K562 (cell line): ENCODE measurements at regions not wholly inside any gene's neighbourhood (a gene's known extent, or its start where the extent isn't known, plus 50 kb on each side); places are given as distances from the start of the nearest gene placed in this dataset.

Source experiments
- ARHGAP35 ChIP-seq: fragments of 450-650 bp; IDR thresholded peaks from 2 replicates; pipeline ENCODE4 v1.6.1; 2018; ENCODE audit not compliant: partially characterized antibody
- CAMTA2 ChIP-seq: fragments of 250-450 bp; sonication (Bioruptor Pico); conservative IDR thresholded peaks from 2 replicates; pipeline ENCODE4 v1.5.1; 2022
- CBFA2T2 ChIP-seq: fragments of 450-650 bp; conservative IDR thresholded peaks from 2 replicates; pipeline ENCODE4 v1.6.1; 2017; ENCODE audit warnings: mild to moderate bottlenecking
- CREM ChIP-seq: IDR thresholded peaks from 2 replicates; pipeline ENCODE4 v1.6.1; 2014; ENCODE audit warnings: antibody characterized with exemption, low read depth
- ETV6 ChIP-seq, 3 experiments: fragments of 150-350 bp in 1 of 3; sonication (generic) in 1 of 3; formaldehyde crosslinking in 1 of 3; IDR thresholded peaks; 2 replicates each; pipeline versions ENCODE4 v1.6.1 to v1.8.0; 2014 to 2022; ENCODE audit warnings: borderline replicate concordance in 2 of 3, low read depth in 2 of 3, antibody characterized with exemption in 1 of 3, low read length in 1 of 3, mild to moderate bottlenecking in 1 of 3, missing genetic modification reagents in 1 of 3
- FOXJ2 ChIP-seq: fragments of 200-800 bp; sonication (Bioruptor generic); IDR thresholded peaks from 2 replicates; pipeline ENCODE4 v1.6.1; 2016; ENCODE audit warnings: missing genetic modification characterization, missing compliant biosample characterization
- KDM2B ChIP-seq: fragments of 250-450 bp; sonication (Bioruptor Pico); IDR thresholded peaks from 2 replicates; pipeline ENCODE4 v1.8.0; 2021; ENCODE audit warnings: mild to moderate bottlenecking, moderate library complexity
- KDM4B ChIP-seq, 2 experiments: fragments of 450-650 bp in 1 of 2; sonication (generic) in 1 of 2; IDR thresholded peaks; 2 replicates each; pipeline ENCODE4 v1.6.1; 2016 to 2017; ENCODE audit warnings: borderline replicate concordance in 2 of 2, antibody characterized with exemption in 1 of 2, low read depth in 1 of 2, mild to moderate bottlenecking in 1 of 2
- MAFK ChIP-seq: IDR thresholded peaks from 2 replicates; pipeline ENCODE4 v1.6.1; 2011; ENCODE audit warnings: low read length, improper control_type of control experiment
- MEF2D ChIP-seq: conservative IDR thresholded peaks from 2 replicates; pipeline ENCODE4 v1.6.1; 2016; ENCODE audit warnings: low read depth, missing genetic modification characterization, missing compliant biosample characterization
- MYNN ChIP-seq, 2 experiments: sonication (generic); formaldehyde crosslinking in 1 of 2; IDR thresholded peaks; 2 replicates each; pipeline versions ENCODE4 v1.5.0 to v1.6.1; 2016 to 2020; ENCODE audit warnings: antibody characterized with exemption in 1 of 2, missing genetic modification reagents in 1 of 2
- POU5F1 ChIP-seq: fragments of 150-350 bp; IDR thresholded peaks from 2 replicates; pipeline ENCODE4 v1.6.1; 2014; ENCODE audit warnings: borderline replicate concordance, low read length, low read depth, mild to moderate bottlenecking; ENCODE audit not compliant: partially characterized antibody
- RCOR1 ChIP-seq, 2 experiments: IDR thresholded peaks; 2 replicates each; pipeline ENCODE4 v1.6.1; 2012; ENCODE audit warnings: low read depth in 2 of 2, low read length in 2 of 2, borderline replicate concordance in 1 of 2, improper control_type of control experiment in 1 of 2
- SIN3A ChIP-seq, 2 experiments: fragments of 150-350 bp in 1 of 2; IDR thresholded peaks; 2 replicates each; pipeline ENCODE4 v1.6.1; 2011 to 2016; ENCODE audit warnings: borderline replicate concordance in 2 of 2, low read depth in 2 of 2, low read length in 2 of 2, mild to moderate bottlenecking in 2 of 2, moderate library complexity in 2 of 2; ENCODE audit not compliant: control insufficient read depth in 1 of 2
- SMARCA4 ChIP-seq: fragments of 450-650 bp; IDR thresholded peaks from 2 replicates; pipeline ENCODE4 v1.6.1; 2016
- SRSF9 ChIP-seq: fragments of 200-400 bp; formaldehyde crosslinking; IDR thresholded peaks from 2 replicates; pipeline ENCODE4 v1.6.1; 2017; ENCODE audit warnings: low read depth, low read length, borderline replicate concordance
- ZBED1 ChIP-seq: IDR thresholded peaks from 2 replicates; pipeline ENCODE4 v1.6.1; 2014
- ZNF239 ChIP-seq: fragments of 250-450 bp; sonication (Bioruptor Pico); IDR thresholded peaks from 2 replicates; pipeline ENCODE4 v1.4.0; 2020; ENCODE audit warnings: mild to moderate bottlenecking
- ZNF583 ChIP-seq: fragments of 250-450 bp; sonication (Bioruptor Pico); IDR thresholded peaks from 2 replicates; pipeline ENCODE4 v1.4.0; 2020
- ZNF75A ChIP-seq: fragments of 450-650 bp; formaldehyde crosslinking; IDR thresholded peaks from 2 replicates; pipeline ENCODE4 v1.4.0; 2020; ENCODE audit warnings: mild to moderate bottlenecking
- ZNF778 ChIP-seq: fragments of 450-650 bp; formaldehyde crosslinking; IDR thresholded peaks from 2 replicates; pipeline ENCODE4 v1.4.0; 2020; ENCODE audit warnings: mild to moderate bottlenecking, moderate library complexity
- ZNF79 ChIP-seq: fragments of 250-450 bp; sonication (Bioruptor Pico); IDR thresholded peaks from 2 replicates; pipeline ENCODE4 v1.4.0; 2020; ENCODE audit warnings: low read depth, mild to moderate bottlenecking, moderate library complexity
- ZNF830 ChIP-seq: fragments of 250-450 bp; sonication (Bioruptor Pico); IDR thresholded peaks from 2 replicates; pipeline ENCODE4 v1.5.0; 2021; ENCODE audit warnings: mild to moderate bottlenecking
- TF ChIP-seq, protein P1 (sequence below): fragments of 450-650 bp; IDR thresholded peaks from 2 replicates; pipeline ENCODE4 v1.6.1; 2016; ENCODE audit warnings: mild to moderate bottlenecking
- TF ChIP-seq, protein P2 (sequence below): fragments of 250-450 bp; sonication (Bioruptor Pico); IDR thresholded peaks from 2 replicates; pipeline ENCODE4 v1.9.0; 2021; ENCODE audit warnings: mild to moderate bottlenecking
- TF ChIP-seq, protein P3 (sequence below): conservative IDR thresholded peaks from 2 replicates; pipeline ENCODE4 v1.6.1; 2011; ENCODE audit warnings: low read depth, mild to moderate bottlenecking, low read length; ENCODE audit not compliant: control insufficient read depth

DNA sequence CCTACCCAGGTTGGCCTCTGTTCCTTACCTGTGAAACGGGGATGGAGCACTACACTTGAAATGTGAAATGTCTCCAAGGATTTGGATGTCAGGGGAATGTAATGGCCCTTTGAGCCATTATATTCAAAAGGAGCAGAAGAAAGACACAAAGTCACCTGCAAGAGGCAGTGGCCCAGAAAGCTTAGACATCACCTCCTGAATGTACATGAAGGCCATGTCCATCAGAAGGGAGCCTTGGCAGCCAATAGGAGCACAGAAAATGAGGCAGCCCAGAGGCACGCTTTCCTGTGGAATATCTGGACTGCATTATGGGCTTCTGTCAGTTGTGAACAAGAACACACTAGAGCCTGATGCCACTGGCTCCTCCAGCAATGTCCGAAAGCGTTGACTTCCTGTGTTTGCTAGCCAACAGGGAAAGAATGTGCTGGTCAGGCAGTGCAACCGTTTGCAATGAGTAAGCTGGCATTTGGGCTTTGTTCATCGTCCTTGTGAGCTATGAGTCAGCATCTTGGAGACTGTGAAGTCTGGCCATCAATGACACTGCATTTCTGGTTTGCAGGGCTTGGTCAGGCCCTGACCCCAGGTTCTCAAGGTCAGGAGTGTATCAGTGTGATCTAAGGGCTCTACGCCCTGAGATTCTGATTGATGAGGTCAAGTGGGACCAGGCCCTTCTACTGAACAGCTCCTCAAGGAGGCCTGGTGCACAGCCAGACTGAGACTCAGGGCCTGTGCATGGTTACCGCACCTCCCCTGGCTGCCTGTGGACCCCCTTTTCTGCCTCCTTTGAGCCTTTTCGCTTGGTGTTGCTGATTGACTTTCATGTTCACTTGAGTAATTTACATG lies 222.4 kb downstream of the RPS24 start (continued):
- TF ChIP-seq ZNF583 (CRISPR knock-in tag) (0 out of 2 replicates have a peak, but pooled peaks have one; percentile 14), CBFA2T2 (no peak), ZNF79 (CRISPR knock-in tag) (no peak), CREM (peak; percentile 56), KDM2B (CRISPR knock-in tag) (no peak), ZNF239 (CRISPR knock-in tag) (peak; percentile 49; the same call in 1 of the 2 replicates), ARHGAP35 (no peak), ETV6 (IDR thresholded peaks at IDR 0.05; ENCODE audit: borderline replicate concordance in 1 of 2, low read depth in 2 of 2, low read length in 1 of 2) (no peak), ETV6 (CRISPR knock-in tag; IDR thresholded peaks at IDR 0.05; ENCODE audit: borderline replicate concordance) (no peak), ZNF778 (CRISPR knock-in tag) (no peak), SMARCA4 (peak; percentile 88), SIN3A (IDR thresholded peaks at IDR 0.05; ENCODE audit: borderline replicate concordance in 2 of 2, control insufficient read depth in 1 of 2, low read depth in 2 of 2, low read length in 2 of 2) (no peak), SRSF9 (no peak), ZNF830 (no peak), ZNF75A (no peak), MEF2D (peak; percentile 79), KDM4B (IDR thresholded peaks at IDR 0.05; ENCODE audit: borderline replicate concordance in 2 of 2, low read depth in 1 of 2) (no peak), CAMTA2 (CRISPR knock-in tag) (no peak), MYNN (IDR thresholded peaks at IDR 0.05) (peak; percentile 68), MYNN (CRISPR knock-in tag; IDR thresholded peaks at IDR 0.05) (no peak), POU5F1 (no peak), MAFK (peak; percentile 98), ZBED1 (0 out of 2 replicates have a peak, but pooled peaks have one; percentile 57), RCOR1 (IDR thresholded peaks at IDR 0.05; ENCODE audit: borderline replicate concordance in 1 of 2, low read depth in 2 of 2, low read length in 2 of 2) (peak in 1 of 2 experiments; percentile 99; a peak in 3 of 4 replicates), FOXJ2 (tag) (peak; percentile 95)
- TF ChIP-seq, protein P1, sequence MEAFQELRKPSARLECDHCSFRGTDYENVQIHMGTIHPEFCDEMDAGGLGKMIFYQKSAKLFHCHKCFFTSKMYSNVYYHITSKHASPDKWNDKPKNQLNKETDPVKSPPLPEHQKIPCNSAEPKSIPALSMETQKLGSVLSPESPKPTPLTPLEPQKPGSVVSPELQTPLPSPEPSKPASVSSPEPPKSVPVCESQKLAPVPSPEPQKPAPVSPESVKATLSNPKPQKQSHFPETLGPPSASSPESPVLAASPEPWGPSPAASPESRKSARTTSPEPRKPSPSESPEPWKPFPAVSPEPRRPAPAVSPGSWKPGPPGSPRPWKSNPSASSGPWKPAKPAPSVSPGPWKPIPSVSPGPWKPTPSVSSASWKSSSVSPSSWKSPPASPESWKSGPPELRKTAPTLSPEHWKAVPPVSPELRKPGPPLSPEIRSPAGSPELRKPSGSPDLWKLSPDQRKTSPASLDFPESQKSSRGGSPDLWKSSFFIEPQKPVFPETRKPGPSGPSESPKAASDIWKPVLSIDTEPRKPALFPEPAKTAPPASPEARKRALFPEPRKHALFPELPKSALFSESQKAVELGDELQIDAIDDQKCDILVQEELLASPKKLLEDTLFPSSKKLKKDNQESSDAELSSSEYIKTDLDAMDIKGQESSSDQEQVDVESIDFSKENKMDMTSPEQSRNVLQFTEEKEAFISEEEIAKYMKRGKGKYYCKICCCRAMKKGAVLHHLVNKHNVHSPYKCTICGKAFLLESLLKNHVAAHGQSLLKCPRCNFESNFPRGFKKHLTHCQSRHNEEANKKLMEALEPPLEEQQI = no peak
- TF ChIP-seq, protein P2, sequence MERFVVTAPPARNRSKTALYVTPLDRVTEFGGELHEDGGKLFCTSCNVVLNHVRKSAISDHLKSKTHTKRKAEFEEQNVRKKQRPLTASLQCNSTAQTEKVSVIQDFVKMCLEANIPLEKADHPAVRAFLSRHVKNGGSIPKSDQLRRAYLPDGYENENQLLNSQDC = no peak
- TF ChIP-seq, protein P3, sequence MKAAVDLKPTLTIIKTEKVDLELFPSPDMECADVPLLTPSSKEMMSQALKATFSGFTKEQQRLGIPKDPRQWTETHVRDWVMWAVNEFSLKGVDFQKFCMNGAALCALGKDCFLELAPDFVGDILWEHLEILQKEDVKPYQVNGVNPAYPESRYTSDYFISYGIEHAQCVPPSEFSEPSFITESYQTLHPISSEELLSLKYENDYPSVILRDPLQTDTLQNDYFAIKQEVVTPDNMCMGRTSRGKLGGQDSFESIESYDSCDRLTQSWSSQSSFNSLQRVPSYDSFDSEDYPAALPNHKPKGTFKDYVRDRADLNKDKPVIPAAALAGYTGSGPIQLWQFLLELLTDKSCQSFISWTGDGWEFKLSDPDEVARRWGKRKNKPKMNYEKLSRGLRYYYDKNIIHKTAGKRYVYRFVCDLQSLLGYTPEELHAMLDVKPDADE = no peak; the same call in 1 of the 2 replicates
